GM23338 (cell line): ENCODE measurements at regions not wholly inside any gene's neighbourhood (a gene's known extent, or its start where the extent isn't known, plus 50 kb on each side); places are given as distances from the start of the nearest gene placed in this dataset.

Source experiments
- ATAC-seq: fragments of 200-7000 bp; cut with Tn5 transposase; 3 replicates; pipeline ENCODE4 v1.9.1; 2020
- DNase-seq: peaks from one replicate; pipeline ENCODE4 v3.0.0-alpha.2; 2015; ENCODE audit warnings: low spot score
- H2AFZ ChIP-seq: fragments of 200-600 bp; sonication (generic); 2 replicates; pipeline ENCODE4 v1.8.0; 2016; ENCODE audit warnings: antibody characterized with exemption, mild to moderate bottlenecking, moderate library complexity
- H3F3A ChIP-seq: fragments of 200-600 bp; sonication (generic); replicated peaks from 2 replicates; pipeline ENCODE4 v1.8.0; 2017; ENCODE audit warnings: antibody characterized with exemption, mixed run types, low read depth
- H3K27ac ChIP-seq: fragments of 200-600 bp; sonication (generic); 2 replicates; pipeline ENCODE4 v1.6.1; 2016; ENCODE audit warnings: low read depth
- H3K27me3 ChIP-seq: fragments of 200-600 bp; sonication (generic); 2 replicates; pipeline ENCODE4 v1.8.0; 2016; ENCODE audit warnings: mild to moderate bottlenecking, mixed run types, moderate library complexity; ENCODE audit not compliant: insufficient read depth
- H3K36me3 ChIP-seq: fragments of 200-600 bp; sonication (generic); 2 replicates; pipeline ENCODE4 v1.8.0; 2016; ENCODE audit warnings: mild to moderate bottlenecking; ENCODE audit not compliant: insufficient read depth
- H3K4me1 ChIP-seq: fragments of 200-600 bp; sonication (generic); 2 replicates; pipeline ENCODE4 v1.8.0; 2016; ENCODE audit warnings: mild to moderate bottlenecking, moderate library complexity; ENCODE audit not compliant: insufficient read depth
- H3K4me2 ChIP-seq: fragments of 200-600 bp; sonication (generic); 2 replicates; pipeline ENCODE4 v1.7.1; 2017; ENCODE audit warnings: mixed run types
- H3K4me3 ChIP-seq: fragments of 200-600 bp; sonication (generic); 2 replicates; pipeline ENCODE4 v1.6.1; 2016; ENCODE audit warnings: mixed run types
- H3K79me2 ChIP-seq: fragments of 200-600 bp; sonication (generic); replicated peaks from 2 replicates; pipeline ENCODE4 v1.8.0; 2017; ENCODE audit warnings: mild to moderate bottlenecking; ENCODE audit not compliant: insufficient read depth
- H3K9me2 ChIP-seq: fragments of 200-600 bp; sonication (generic); 2 replicates; pipeline ENCODE4 v1.8.0; 2017; ENCODE audit not compliant: insufficient read depth
- H4K20me1 ChIP-seq: fragments of 200-600 bp; sonication (generic); replicated peaks from 2 replicates; pipeline ENCODE4 v1.8.0; 2017; ENCODE audit warnings: mild to moderate bottlenecking; ENCODE audit not compliant: insufficient read depth
- H3K27ac Mint-ChIP-seq: 2 replicates; pipeline ENCODE4 v1.8.0; 2020; ENCODE audit warnings: inconsistent platforms, mild to moderate bottlenecking, moderate library complexity, mixed read lengths
- H3K27me3 Mint-ChIP-seq: 3 replicates; pipeline ENCODE4 v1.8.0; 2022; ENCODE audit warnings: low read depth, mild to moderate bottlenecking, moderate library complexity, mixed read lengths, inconsistent platforms; ENCODE audit not compliant: insufficient read depth, poor library complexity
- H3K36me3 Mint-ChIP-seq: 3 replicates; pipeline ENCODE4 v1.8.0; 2021; ENCODE audit warnings: low read depth, mild to moderate bottlenecking, inconsistent platforms, moderate library complexity, mixed read lengths
- H3K4me1 Mint-ChIP-seq: 3 replicates; pipeline ENCODE4 v1.8.0; 2020; ENCODE audit warnings: mild to moderate bottlenecking, inconsistent platforms, mixed read lengths
- H3K4me3 Mint-ChIP-seq: 3 replicates; pipeline ENCODE4 v1.8.0; 2021; ENCODE audit warnings: moderate library complexity, mild to moderate bottlenecking, inconsistent platforms, mixed read lengths
- H3K9me3 Mint-ChIP-seq: 3 replicates; pipeline ENCODE4 v1.8.0; 2020; ENCODE audit warnings: moderate library complexity, mild to moderate bottlenecking, inconsistent platforms, mixed read lengths
- CREB1 ChIP-seq: fragments of 250-450 bp; sonication (Bioruptor Pico); IDR thresholded peaks from 2 replicates; pipeline ENCODE4 v1.5.0; 2020; ENCODE audit warnings: low read depth, mild to moderate bottlenecking, moderate library complexity
- EZH2 ChIP-seq: fragments of 200-600 bp; sonication (generic); IDR thresholded peaks from one replicate; pipeline ENCODE4 v1.8.0; 2017; ENCODE audit warnings: antibody characterized with exemption, mild to moderate bottlenecking, low read depth; ENCODE audit not compliant: unreplicated experiment
- EZH2phosphoT487 ChIP-seq: fragments of 200-600 bp; sonication (generic); IDR thresholded peaks from one replicate; pipeline ENCODE4 v1.8.1; 2018; ENCODE audit warnings: antibody characterized with exemption; ENCODE audit not compliant: unreplicated experiment
- JUNB ChIP-seq: IDR thresholded peaks from one replicate; pipeline ENCODE4 v1.6.1; 2016; ENCODE audit warnings: antibody characterized with exemption; ENCODE audit not compliant: unreplicated experiment
- NANOG ChIP-seq: IDR thresholded peaks from 2 replicates; pipeline ENCODE4 v1.6.1; 2016; ENCODE audit warnings: antibody characterized with exemption, borderline replicate concordance
- POLR2AphosphoS5 ChIP-seq: IDR thresholded peaks from 2 replicates; pipeline ENCODE4 v1.6.1; 2016; ENCODE audit warnings: antibody characterized with exemption, low read depth
- STAT1 ChIP-seq: IDR thresholded peaks from one replicate; pipeline ENCODE4 v1.6.1; 2016; ENCODE audit warnings: antibody characterized with exemption; ENCODE audit not compliant: unreplicated experiment
- ZNF114 ChIP-seq: fragments of 250-450 bp; sonication (Bioruptor Pico); IDR thresholded peaks from 2 replicates; pipeline ENCODE4 v1.5.0; 2020; ENCODE audit warnings: mild to moderate bottlenecking, moderate library complexity
- TF ChIP-seq, protein P1 (sequence below), 2 experiments: fragments of 200-600 bp in 1 of 2; sonication (generic) in 1 of 2; conservative IDR thresholded peaks; 2 replicates each; pipeline versions ENCODE4 v1.5.1 to v1.6.1; 2016 to 2017; ENCODE audit warnings: antibody characterized with exemption in 2 of 2, low read depth in 2 of 2, mild to moderate bottlenecking in 2 of 2, moderate library complexity in 1 of 2
- TF ChIP-seq, protein P2 (sequence below): IDR thresholded peaks from 2 replicates; pipeline ENCODE4 v1.6.1; 2016; ENCODE audit warnings: antibody characterized with exemption
- TF ChIP-seq, protein P3 (sequence below): IDR thresholded peaks from one replicate; pipeline ENCODE4 v1.6.1; 2018; ENCODE audit warnings: antibody characterized with exemption; ENCODE audit not compliant: unreplicated experiment
- TF ChIP-seq, protein P4 (sequence below): fragments of 250-450 bp; sonication (Bioruptor Pico); IDR thresholded peaks from 2 replicates; pipeline ENCODE4 v1.5.0; 2020; ENCODE audit warnings: mild to moderate bottlenecking, moderate library complexity

DNA sequence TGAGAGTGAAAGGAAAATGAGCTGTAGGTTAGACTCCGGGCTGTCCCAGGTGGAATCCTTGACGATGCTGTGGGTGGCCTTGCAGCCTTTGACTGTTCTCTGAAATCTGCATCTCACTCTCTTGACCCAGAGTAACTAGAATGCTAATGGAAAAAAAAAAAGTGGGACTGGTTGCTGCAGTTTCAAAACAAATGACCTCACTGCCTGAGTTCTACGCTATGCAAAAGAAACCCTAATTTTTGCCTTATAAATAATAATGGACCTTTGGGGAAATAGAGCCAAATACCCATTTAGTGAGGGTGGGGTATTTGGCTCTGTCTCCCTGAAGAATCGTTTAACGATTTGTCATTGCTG, 309.7 kb upstream of the C2CD4B start:
- H3K9me3 Mint-ChIP-seq, result no peaks in the 10 kb centered on the region
- Histone ChIP-seq H3K9me2 (no peaks in the 10 kb centered on the region), H3K27ac (peak overlapping the region; percentile 10), H3K4me1 (peaks cover 31% of the 10 kb centered on the region), H3K4me2 (no peak overlapping the region), H3F3A (no peaks in the 10 kb centered on the region), H3K36me3 (no peaks in the 10 kb centered on the region), H2AFZ (no peak overlapping the region), H3K27me3 (no peaks in the 10 kb centered on the region), H4K20me1 (no peaks in the 10 kb centered on the region; the same call in 1 of the 2 replicates), H3K79me2 (peaks cover 10% of the 10 kb centered on the region), H3K4me3 (no peak overlapping the region)
- DNase-seq, result peak; percentile 68
- H3K4me1 Mint-ChIP-seq, result peaks cover 58% of the 10 kb centered on the region
- H3K27ac Mint-ChIP-seq, result peak overlapping the region; percentile 89
- no peaks in the 10 kb centered on the region for H3K27me3 Mint-ChIP-seq
- peak; percentile 69 for ATAC-seq
- TF ChIP-seq ZNF114 (CRISPR knock-in tag), result no peak
- no peak for TF ChIP-seq CREB1 (CRISPR knock-in tag)
- no peak for TF ChIP-seq JUNB
- TF ChIP-seq, protein P1, sequence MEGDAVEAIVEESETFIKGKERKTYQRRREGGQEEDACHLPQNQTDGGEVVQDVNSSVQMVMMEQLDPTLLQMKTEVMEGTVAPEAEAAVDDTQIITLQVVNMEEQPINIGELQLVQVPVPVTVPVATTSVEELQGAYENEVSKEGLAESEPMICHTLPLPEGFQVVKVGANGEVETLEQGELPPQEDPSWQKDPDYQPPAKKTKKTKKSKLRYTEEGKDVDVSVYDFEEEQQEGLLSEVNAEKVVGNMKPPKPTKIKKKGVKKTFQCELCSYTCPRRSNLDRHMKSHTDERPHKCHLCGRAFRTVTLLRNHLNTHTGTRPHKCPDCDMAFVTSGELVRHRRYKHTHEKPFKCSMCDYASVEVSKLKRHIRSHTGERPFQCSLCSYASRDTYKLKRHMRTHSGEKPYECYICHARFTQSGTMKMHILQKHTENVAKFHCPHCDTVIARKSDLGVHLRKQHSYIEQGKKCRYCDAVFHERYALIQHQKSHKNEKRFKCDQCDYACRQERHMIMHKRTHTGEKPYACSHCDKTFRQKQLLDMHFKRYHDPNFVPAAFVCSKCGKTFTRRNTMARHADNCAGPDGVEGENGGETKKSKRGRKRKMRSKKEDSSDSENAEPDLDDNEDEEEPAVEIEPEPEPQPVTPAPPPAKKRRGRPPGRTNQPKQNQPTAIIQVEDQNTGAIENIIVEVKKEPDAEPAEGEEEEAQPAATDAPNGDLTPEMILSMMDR (conservative IDR thresholded peaks at IDR 0.05; ENCODE audit: low read depth in 2 of 2), result no peak
- TF ChIP-seq, protein P2, sequence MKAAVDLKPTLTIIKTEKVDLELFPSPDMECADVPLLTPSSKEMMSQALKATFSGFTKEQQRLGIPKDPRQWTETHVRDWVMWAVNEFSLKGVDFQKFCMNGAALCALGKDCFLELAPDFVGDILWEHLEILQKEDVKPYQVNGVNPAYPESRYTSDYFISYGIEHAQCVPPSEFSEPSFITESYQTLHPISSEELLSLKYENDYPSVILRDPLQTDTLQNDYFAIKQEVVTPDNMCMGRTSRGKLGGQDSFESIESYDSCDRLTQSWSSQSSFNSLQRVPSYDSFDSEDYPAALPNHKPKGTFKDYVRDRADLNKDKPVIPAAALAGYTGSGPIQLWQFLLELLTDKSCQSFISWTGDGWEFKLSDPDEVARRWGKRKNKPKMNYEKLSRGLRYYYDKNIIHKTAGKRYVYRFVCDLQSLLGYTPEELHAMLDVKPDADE, result no peak
- no peak for TF ChIP-seq STAT1
- no peak for TF ChIP-seq EZH2
- TF ChIP-seq EZH2phosphoT487, result no peak
- no peak for TF ChIP-seq POLR2AphosphoS5
- TF ChIP-seq, protein P3, sequence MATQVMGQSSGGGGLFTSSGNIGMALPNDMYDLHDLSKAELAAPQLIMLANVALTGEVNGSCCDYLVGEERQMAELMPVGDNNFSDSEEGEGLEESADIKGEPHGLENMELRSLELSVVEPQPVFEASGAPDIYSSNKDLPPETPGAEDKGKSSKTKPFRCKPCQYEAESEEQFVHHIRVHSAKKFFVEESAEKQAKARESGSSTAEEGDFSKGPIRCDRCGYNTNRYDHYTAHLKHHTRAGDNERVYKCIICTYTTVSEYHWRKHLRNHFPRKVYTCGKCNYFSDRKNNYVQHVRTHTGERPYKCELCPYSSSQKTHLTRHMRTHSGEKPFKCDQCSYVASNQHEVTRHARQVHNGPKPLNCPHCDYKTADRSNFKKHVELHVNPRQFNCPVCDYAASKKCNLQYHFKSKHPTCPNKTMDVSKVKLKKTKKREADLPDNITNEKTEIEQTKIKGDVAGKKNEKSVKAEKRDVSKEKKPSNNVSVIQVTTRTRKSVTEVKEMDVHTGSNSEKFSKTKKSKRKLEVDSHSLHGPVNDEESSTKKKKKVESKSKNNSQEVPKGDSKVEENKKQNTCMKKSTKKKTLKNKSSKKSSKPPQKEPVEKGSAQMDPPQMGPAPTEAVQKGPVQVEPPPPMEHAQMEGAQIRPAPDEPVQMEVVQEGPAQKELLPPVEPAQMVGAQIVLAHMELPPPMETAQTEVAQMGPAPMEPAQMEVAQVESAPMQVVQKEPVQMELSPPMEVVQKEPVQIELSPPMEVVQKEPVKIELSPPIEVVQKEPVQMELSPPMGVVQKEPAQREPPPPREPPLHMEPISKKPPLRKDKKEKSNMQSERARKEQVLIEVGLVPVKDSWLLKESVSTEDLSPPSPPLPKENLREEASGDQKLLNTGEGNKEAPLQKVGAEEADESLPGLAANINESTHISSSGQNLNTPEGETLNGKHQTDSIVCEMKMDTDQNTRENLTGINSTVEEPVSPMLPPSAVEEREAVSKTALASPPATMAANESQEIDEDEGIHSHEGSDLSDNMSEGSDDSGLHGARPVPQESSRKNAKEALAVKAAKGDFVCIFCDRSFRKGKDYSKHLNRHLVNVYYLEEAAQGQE, result no peak
- TF ChIP-seq NANOG, result no peak
- TF ChIP-seq, protein P4, sequence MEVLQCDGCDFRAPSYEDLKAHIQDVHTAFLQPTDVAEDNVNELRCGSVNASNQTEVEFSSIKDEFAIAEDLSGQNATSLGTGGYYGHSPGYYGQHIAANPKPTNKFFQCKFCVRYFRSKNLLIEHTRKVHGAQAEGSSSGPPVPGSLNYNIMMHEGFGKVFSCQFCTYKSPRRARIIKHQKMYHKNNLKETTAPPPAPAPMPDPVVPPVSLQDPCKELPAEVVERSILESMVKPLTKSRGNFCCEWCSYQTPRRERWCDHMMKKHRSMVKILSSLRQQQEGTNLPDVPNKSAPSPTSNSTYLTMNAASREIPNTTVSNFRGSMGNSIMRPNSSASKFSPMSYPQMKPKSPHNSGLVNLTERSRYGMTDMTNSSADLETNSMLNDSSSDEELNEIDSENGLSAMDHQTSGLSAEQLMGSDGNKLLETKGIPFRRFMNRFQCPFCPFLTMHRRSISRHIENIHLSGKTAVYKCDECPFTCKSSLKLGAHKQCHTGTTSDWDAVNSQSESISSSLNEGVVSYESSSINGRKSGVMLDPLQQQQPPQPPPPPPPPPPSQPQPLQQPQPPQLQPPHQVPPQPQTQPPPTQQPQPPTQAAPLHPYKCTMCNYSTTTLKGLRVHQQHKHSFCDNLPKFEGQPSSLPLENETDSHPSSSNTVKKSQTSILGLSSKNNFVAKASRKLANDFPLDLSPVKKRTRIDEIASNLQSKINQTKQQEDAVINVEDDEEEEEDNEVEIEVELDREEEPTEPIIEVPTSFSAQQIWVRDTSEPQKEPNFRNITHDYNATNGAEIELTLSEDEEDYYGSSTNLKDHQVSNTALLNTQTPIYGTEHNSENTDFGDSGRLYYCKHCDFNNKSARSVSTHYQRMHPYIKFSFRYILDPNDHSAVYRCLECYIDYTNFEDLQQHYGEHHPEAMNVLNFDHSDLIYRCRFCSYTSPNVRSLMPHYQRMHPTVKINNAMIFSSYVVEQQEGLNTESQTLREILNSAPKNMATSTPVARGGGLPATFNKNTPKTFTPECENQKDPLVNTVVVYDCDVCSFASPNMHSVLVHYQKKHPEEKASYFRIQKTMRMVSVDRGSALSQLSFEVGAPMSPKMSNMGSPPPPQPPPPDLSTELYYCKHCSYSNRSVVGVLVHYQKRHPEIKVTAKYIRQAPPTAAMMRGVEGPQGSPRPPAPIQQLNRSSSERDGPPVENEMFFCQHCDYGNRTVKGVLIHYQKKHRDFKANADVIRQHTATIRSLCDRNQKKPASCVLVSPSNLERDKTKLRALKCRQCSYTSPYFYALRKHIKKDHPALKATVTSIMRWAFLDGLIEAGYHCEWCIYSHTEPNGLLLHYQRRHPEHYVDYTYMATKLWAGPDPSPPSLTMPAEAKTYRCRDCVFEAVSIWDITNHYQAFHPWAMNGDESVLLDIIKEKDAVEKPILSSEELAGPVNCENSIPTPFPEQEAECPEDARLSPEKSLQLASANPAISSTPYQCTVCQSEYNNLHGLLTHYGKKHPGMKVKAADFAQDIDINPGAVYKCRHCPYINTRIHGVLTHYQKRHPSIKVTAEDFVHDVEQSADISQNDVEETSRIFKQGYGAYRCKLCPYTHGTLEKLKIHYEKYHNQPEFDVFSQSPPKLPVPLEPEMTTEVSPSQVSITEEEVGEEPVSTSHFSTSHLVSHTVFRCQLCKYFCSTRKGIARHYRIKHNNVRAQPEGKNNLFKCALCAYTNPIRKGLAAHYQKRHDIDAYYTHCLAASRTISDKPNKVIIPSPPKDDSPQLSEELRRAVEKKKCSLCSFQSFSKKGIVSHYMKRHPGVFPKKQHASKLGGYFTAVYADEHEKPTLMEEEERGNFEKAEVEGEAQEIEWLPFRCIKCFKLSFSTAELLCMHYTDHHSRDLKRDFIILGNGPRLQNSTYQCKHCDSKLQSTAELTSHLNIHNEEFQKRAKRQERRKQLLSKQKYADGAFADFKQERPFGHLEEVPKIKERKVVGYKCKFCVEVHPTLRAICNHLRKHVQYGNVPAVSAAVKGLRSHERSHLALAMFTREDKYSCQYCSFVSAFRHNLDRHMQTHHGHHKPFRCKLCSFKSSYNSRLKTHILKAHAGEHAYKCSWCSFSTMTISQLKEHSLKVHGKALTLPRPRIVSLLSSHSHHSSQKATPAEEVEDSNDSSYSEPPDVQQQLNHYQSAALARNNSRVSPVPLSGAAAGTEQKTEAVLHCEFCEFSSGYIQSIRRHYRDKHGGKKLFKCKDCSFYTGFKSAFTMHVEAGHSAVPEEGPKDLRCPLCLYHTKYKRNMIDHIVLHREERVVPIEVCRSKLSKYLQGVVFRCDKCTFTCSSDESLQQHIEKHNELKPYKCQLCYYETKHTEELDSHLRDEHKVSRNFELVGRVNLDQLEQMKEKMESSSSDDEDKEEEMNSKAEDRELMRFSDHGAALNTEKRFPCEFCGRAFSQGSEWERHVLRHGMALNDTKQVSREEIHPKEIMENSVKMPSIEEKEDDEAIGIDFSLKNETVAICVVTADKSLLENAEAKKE, result no peak
- no peak overlapping the region for H3K4me3 Mint-ChIP-seq
- H3K36me3 Mint-ChIP-seq, result no peaks in the 10 kb centered on the region
